CD14-positive monocyte (primary cell): ENCODE measurements at regions not wholly inside any gene's neighbourhood (a gene's known extent, or its start where the extent isn't known, plus 50 kb on each side); places are given as distances from the start of the nearest gene placed in this dataset.

Experiments used
- DNase-seq, 3 donors: peaks; one replicate each; pipeline ENCODE4 v3.0.0-alpha.2; 2011 to 2022
- H2AFZ ChIP-seq: 2 replicates; pipeline ENCODE4 v1.6.0; 2012; ENCODE audit warnings: mild to moderate bottlenecking, low read depth, low read length, inconsistent platforms; ENCODE audit not compliant: insufficient read depth, poor library complexity, severe bottlenecking
- H3K27ac ChIP-seq, 2 donors: 1 replicate in 1 of 2; 2 replicates in 1 of 2; pipeline ENCODE4 v1.5.1; 2012 to 2013; ENCODE audit warnings: low read length in 2 of 2, control low read depth in 1 of 2, inconsistent platforms in 1 of 2, low read depth in 1 of 2, mild to moderate bottlenecking in 1 of 2
- H3K27me3 ChIP-seq, 2 donors: one replicate each; pipeline versions ENCODE4 v1.6.0 to v1.6.1; 2011 to 2013; ENCODE audit warnings: low read length in 2 of 2; ENCODE audit not compliant: control insufficient read depth in 2 of 2, insufficient read depth in 2 of 2
- H3K36me3 ChIP-seq, 2 donors: replicated peaks in 1 of 2; 1 replicate in 1 of 2; 2 replicates in 1 of 2; pipeline versions ENCODE4 v1.5.1 to v1.6.1; 2012 to 2013; ENCODE audit warnings: low read length in 2 of 2, control low read depth in 1 of 2, inconsistent platforms in 1 of 2, mild to moderate bottlenecking in 1 of 2; ENCODE audit not compliant: insufficient read depth in 2 of 2, control insufficient read depth in 1 of 2
- H3K4me1 ChIP-seq, 2 donors: 1 replicate in 1 of 2; 2 replicates in 1 of 2; pipeline versions ENCODE4 v1.5.1 to v1.6.1; 2012 to 2013; ENCODE audit warnings: low read length in 2 of 2, control low read depth in 1 of 2, inconsistent platforms in 1 of 2, mild to moderate bottlenecking in 1 of 2, moderate library complexity in 1 of 2; ENCODE audit not compliant: insufficient read depth in 2 of 2, control insufficient read depth in 1 of 2
- H3K4me2 ChIP-seq: replicated peaks from 2 replicates; pipeline ENCODE3; 2012; ENCODE audit warnings: low read length, moderate library complexity, mild to moderate bottlenecking; ENCODE audit not compliant: poor library complexity, severe bottlenecking; ENCODE audit errors: extremely low read depth
- H3K4me3 ChIP-seq, 3 experiments: fragments of 200-600 bp in 1 of 3; sonication (generic) in 1 of 3; replicated peaks in 1 of 3; 1 replicate in 2 of 3; 2 replicates in 1 of 3; pipeline ENCODE4 v1.5.1; 2011 to 2013; ENCODE audit warnings: low read length in 3 of 3, mild to moderate bottlenecking in 3 of 3, control low read depth in 2 of 3, low read depth in 2 of 3, inconsistent platforms in 1 of 3, moderate library complexity in 1 of 3
- H3K79me2 ChIP-seq: 2 replicates; pipeline ENCODE4 v1.6.0; 2012; ENCODE audit warnings: mild to moderate bottlenecking, control low read depth, inconsistent platforms, low read length, moderate library complexity; ENCODE audit not compliant: insufficient read depth
- H3K9ac ChIP-seq: 2 replicates; pipeline ENCODE4 v1.6.0; 2017; ENCODE audit warnings: low read length, mild to moderate bottlenecking; ENCODE audit not compliant: insufficient read depth, poor library complexity, severe bottlenecking
- H3K9me3 ChIP-seq, 2 donors: replicated peaks in 1 of 2; 1 replicate in 1 of 2; 2 replicates in 1 of 2; pipeline versions ENCODE4 v1.5.1 to v1.6.1; 2012 to 2013; ENCODE audit warnings: low read length in 2 of 2, control low read depth in 1 of 2; ENCODE audit not compliant: control insufficient read depth in 1 of 2, insufficient read depth in 1 of 2
- H4K20me1 ChIP-seq: 2 replicates; pipeline ENCODE4 v1.6.0; 2012; ENCODE audit warnings: mild to moderate bottlenecking, low read length, control low read depth, moderate library complexity; ENCODE audit not compliant: insufficient read depth
- H3K27ac Mint-ChIP-seq, 7 donors: one replicate each; pipeline ENCODE4 v1.8.0; 2020; ENCODE audit warnings: mild to moderate bottlenecking in 7 of 7, mixed read lengths in 7 of 7, moderate library complexity in 6 of 7, inconsistent platforms in 2 of 7
- H3K27me3 Mint-ChIP-seq, 3 donors: one replicate each; pipeline ENCODE4 v1.8.0; 2021 to 2022; ENCODE audit warnings: low read depth in 3 of 3, mild to moderate bottlenecking in 3 of 3, mixed read lengths in 3 of 3, moderate library complexity in 3 of 3, inconsistent platforms in 1 of 3
- H3K36me3 Mint-ChIP-seq, 2 donors: one replicate each; pipeline ENCODE4 v1.8.0; 2020; ENCODE audit warnings: mixed read lengths in 2 of 2, inconsistent platforms in 1 of 2, mild to moderate bottlenecking in 1 of 2
- H3K4me1 Mint-ChIP-seq: one replicate; pipeline ENCODE4 v1.8.0; 2020; ENCODE audit warnings: mild to moderate bottlenecking, mixed read lengths
- H3K4me3 Mint-ChIP-seq, 2 donors: one replicate each; pipeline ENCODE4 v1.8.0; 2020; ENCODE audit warnings: mild to moderate bottlenecking in 2 of 2, mixed read lengths in 2 of 2, moderate library complexity in 1 of 2
- H3K9me3 Mint-ChIP-seq, 7 donors: one replicate each; pipeline ENCODE4 v1.8.0; 2020 to 2022; ENCODE audit warnings: mixed read lengths in 7 of 7, mild to moderate bottlenecking in 6 of 7, moderate library complexity in 6 of 7, inconsistent platforms in 2 of 7
- WGBS: methylation state at CpG from one replicate; pipeline ENCODE4 v1.1.5; 2013; ENCODE audit warnings: missing lambda C conversion rate; ENCODE audit not compliant: insufficient coverage; 5-methylcytosine and 5-hydroxymethylcytosine counted together
- intact Hi-C, 2 donors: fragments of 100-400 bp; cut with micrococcal nuclease; formaldehyde crosslinking; loops; one replicate each; pipeline versions ENCODE4 v1.15.0 to v1.15.1; 2023
- TF ChIP-seq, protein P1 (sequence below): fragments of 200-600 bp; IDR thresholded peaks from one replicate; pipeline ENCODE4 v1.8.0; 2022; ENCODE audit warnings: antibody characterized with exemption, mild to moderate bottlenecking

DNA sequence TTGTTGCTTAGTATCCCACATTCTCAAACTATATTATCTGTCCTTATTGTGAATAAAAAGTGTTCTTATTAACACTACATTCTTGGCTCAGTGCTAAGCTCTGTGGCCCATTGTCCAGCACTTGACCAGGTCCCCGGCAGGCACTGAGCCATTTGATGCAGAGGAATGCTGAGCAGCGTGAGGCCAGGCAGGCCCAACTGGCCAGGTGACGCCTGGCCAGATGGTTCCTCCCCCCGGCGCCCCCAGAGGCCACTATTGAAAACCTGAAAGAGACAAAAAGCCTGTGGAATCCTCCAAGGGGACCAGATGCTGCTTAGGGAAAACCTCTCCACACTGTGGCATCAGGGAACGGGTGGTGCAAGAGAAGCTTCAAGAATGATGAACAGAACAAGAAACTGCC, 597.5 kb upstream of the JAG1 start:
- Histone ChIP-seq H3K9ac (no peak overlapping the region), H4K20me1 (no peaks in the 10 kb centered on the region), H3K27me3 (no peaks in the 10 kb centered on the region), H3K4me3 (no peak overlapping the region), H3K36me3 (no peaks in the 10 kb centered on the region), H3K9me3 (no peaks in the 10 kb centered on the region), H3K79me2 (no peaks in the 10 kb centered on the region), H3K4me1 (no peaks in the 10 kb centered on the region), H3K4me2 (no peak overlapping the region), H2AFZ (no peak overlapping the region), H3K27ac (no peak overlapping the region)
- Mint-ChIP-seq H3K27me3 (peaks cover 0 to 2% (median 1%) of the 10 kb centered on the region in 3 donors), H3K36me3 (no peaks in the 10 kb centered on the region), H3K4me3 (no peak overlapping the region), H3K9me3 (peaks cover 0 to 1% (median 0%) of the 10 kb centered on the region in 7 donors), H3K4me1 (no peaks in the 10 kb centered on the region), H3K27ac (no peak overlapping the region)
- TF ChIP-seq, protein P1, sequence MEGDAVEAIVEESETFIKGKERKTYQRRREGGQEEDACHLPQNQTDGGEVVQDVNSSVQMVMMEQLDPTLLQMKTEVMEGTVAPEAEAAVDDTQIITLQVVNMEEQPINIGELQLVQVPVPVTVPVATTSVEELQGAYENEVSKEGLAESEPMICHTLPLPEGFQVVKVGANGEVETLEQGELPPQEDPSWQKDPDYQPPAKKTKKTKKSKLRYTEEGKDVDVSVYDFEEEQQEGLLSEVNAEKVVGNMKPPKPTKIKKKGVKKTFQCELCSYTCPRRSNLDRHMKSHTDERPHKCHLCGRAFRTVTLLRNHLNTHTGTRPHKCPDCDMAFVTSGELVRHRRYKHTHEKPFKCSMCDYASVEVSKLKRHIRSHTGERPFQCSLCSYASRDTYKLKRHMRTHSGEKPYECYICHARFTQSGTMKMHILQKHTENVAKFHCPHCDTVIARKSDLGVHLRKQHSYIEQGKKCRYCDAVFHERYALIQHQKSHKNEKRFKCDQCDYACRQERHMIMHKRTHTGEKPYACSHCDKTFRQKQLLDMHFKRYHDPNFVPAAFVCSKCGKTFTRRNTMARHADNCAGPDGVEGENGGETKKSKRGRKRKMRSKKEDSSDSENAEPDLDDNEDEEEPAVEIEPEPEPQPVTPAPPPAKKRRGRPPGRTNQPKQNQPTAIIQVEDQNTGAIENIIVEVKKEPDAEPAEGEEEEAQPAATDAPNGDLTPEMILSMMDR = no peak
- WGBS = 92% methylated on average over 5 of the region's 6 CpGs
- intact Hi-C loops = no loop called here
- no peak for DNase-seq

- Histone ChIP-seq H3K36me3 (no peaks in the 10 kb centered on the region), H3K4me2 (no peak overlapping the region), H3K9me3 (no peaks in the 10 kb centered on the region), H3K4me1 (no peaks in the 10 kb centered on the region), H3K27ac (no peak overlapping the region), H3K27me3 (no peaks in the 10 kb centered on the region), H2AFZ (no peak overlapping the region), H3K79me2 (no peaks in the 10 kb centered on the region), H3K9ac (no peak overlapping the region), H4K20me1 (no peaks in the 10 kb centered on the region), H3K4me3 (no peak overlapping the region)
- Mint-ChIP-seq H3K27me3 (peaks cover 0 to 2% (median 1%) of the 10 kb centered on the region in 3 donors), H3K4me1 (no peaks in the 10 kb centered on the region), H3K9me3 (peaks cover 0 to 1% (median 0%) of the 10 kb centered on the region in 7 donors), H3K4me3 (no peak overlapping the region), H3K36me3 (no peaks in the 10 kb centered on the region), H3K27ac (no peak overlapping the region)
- intact Hi-C loops = no loop called here
- 92% methylated on average over 9 of the region's 18 CpGs for WGBS
- TF ChIP-seq, protein P1 = no peak
- DNase-seq = no peak
These were observed 598.3 kb upstream of the JAG1 start for GRCh38 chr20:11271920-11272594.
